ENCODE measurements at regions not wholly inside any gene's neighbourhood (a gene's known extent, or its start where the extent isn't known, plus 50 kb on each side); places are given as distances from the start of the nearest gene placed in this dataset.
A peak's percentile ranks its signal among the peaks of the same experiment; 100 is the strongest.
"Not testable (repeated sequence)": the region's sequence is repeated elsewhere in the genome, so short reads cannot be mapped to it uniquely, and the experiment has no call there.

GRCh38 chr4:130025701-130026100 lies 929.7 kb downstream of the C4orf33 start:
- DNase-seq: no peak

DNA sequence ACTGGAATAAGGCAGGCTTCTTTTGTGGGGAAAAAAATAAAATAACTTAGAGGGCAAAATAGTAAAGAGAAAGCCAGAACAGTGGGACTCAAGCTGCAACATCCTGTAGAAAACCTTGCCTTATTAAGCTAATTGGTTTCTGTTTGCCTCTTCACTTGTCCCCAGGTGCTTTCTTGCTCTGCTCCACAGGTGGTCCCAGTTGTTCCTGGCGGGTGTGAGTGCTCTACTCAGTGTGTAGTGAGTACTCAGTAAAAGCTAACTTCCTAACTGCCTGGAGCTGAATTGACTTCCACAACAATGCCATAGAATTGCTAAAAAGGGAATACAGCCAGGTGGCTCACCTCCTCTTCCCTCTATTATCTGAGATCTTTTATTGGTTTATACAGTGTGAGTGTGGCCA lies 930.2 kb downstream of the C4orf33 start:
- DNase-seq: peak; percentile 18

- no peak for DNase-seq
These were observed 932.0 kb downstream of the C4orf33 start for GRCh38 chr4:130027973-130028372.

GRCh38 chr4:130028552-130028951 lies 932.6 kb downstream of the C4orf33 start:
- DNase-seq: no peak

- no peak for DNase-seq
These were observed 933.5 kb downstream of the C4orf33 start for GRCh38 chr4:130029442-130029841.

DNA sequence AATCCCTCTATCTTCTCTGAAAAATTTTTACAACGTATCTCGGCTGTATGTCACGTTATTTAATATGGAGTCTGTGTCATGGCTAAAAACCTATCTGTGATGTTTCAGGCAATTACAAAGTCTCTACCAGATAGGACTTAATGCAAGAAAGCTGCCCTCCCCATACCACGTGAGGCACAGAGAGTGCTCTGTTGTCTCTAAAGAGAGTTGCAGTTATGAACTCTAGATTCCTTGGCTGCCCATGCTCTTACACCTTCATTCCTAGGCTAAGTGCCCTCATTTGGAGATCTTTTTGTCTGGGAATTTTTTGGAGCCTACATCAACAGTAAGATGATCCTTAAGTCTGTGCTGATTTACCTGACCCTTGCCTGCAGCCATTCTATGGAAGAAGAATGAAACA lies 935.9 kb downstream of the C4orf33 start:
- DNase-seq: no peak

DNA sequence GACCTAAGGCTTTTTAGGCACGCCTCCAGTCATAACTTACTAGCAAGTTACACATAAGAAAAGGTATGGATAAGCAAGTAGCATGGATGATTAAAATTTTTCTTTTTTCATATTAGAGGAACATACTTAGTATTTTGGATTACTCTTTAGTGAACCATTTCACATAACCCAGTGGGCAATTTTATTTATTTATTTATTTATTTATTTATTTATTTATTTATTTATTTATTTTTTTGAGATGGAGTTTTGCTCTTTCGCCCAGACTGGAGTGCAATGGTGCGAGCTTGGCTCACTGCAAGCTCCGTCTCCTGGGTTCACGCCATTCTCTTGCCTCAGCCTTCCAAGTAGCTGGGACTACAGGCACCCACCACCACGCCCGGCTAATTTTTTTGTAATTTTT lies 937.7 kb downstream of the C4orf33 start:
- not testable (repeated sequence) for DNase-seq

DNA sequence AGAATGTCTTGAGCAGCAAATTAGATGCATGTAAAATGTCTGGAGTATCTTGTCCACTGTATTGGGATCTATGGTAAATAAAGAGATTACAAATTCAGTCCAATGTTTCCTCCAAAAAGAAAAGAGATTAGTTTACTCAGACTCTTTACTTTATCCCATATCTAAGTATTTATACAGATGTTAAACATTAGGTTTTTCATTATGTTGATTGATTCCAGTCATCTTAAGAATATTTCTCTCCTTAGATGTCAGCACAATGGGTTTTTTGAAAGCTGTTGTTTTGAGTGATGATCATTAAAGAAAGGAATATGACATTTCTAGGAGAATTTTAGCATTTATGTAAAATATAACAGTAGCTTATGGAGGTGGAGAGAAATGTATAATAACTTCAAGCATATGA lies 938.9 kb downstream of the C4orf33 start:
- no peak for DNase-seq

- DNase-seq: no peak
These were observed 939.4 kb downstream of the C4orf33 start for GRCh38 chr4:130035391-130035790.

- DNase-seq: not testable (repeated sequence)
These were observed 941.9 kb downstream of the C4orf33 start for GRCh38 chr4:130037866-130038265.

GRCh38 chr4:130038540-130038939 lies 942.6 kb downstream of the C4orf33 start:
- DNase-seq: not testable (repeated sequence)

DNA sequence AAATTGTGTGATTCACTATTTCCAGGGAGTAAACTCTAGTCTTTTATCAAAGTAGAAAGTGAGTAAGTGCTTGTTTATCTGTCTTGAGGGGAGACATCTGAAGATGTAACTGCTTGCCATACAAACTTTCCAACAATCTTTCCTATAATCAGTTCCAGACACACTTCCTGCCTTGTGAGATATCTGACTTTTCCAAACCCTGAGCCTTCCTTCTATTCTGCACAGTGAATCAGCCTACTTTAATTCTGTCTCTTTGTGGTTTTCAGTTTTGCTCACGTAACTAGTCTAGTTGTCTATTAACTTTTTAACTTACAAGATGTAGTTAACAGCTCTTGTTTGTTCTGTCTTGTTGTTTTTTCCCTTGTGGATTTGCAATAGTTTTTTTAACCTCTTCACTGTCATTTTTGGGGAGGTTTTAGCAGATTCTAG lies 947.8 kb downstream of the C4orf33 start:
- DNase-seq: no peak

- no peak for DNase-seq
These were observed 949.0 kb downstream of the C4orf33 start for GRCh38 chr4:130044788-130045531.

- no peak for DNase-seq
These were observed 957.8 kb downstream of the C4orf33 start for GRCh38 chr4:130053723-130054122.

DNA sequence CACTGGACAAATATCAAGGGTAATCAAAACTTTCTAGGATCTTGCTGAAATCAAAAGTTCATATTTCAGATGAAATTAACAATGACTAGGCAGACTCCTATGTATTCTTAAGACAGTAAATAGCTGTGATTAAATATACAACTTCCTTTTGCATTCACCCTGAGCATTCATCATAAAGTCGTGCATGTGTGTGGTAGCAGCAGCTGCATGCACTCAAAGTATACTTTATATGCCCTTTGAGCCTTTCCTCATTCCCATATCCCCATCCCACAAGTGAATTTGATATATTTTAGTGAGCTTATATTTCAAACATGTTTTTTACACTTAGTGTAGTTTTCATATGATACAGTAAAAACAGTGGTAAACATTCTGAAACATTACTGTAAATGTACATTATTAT lies 959.0 kb downstream of the C4orf33 start:
- no peak for DNase-seq

- no peak for DNase-seq
These were observed 960.3 kb downstream of the C4orf33 start for GRCh38 chr4:130056286-130056685.

GRCh38 chr4:130064471-130064870 lies 968.5 kb downstream of the C4orf33 start:
- DNase-seq: no peak

- no peak for DNase-seq
These were observed 971.5 kb downstream of the C4orf33 start for GRCh38 chr4:130067419-130067818.

- DNase-seq: no peak
These were observed 972.1 kb downstream of the C4orf33 start for GRCh38 chr4:130068072-130068471.

DNA sequence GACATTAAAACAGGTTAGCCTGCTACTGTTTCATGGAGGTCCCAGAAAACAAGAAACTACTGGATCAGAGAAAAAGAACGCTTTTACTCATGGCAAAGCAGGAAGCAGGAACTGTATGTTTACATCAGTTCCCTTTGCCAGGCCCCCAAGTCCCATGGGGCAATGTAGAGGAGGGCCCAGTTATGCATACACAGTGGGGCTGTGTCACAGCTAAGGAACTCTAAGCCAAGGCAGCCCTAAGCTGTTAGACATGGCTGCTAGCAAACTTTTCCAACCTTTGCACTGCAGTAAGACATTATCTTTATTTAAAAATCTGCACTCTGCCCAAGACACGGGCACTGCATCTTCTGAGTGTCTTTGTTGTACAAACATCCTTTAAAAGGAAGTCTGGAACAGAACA lies 975.8 kb downstream of the C4orf33 start:
- DNase-seq: no peak

DNA sequence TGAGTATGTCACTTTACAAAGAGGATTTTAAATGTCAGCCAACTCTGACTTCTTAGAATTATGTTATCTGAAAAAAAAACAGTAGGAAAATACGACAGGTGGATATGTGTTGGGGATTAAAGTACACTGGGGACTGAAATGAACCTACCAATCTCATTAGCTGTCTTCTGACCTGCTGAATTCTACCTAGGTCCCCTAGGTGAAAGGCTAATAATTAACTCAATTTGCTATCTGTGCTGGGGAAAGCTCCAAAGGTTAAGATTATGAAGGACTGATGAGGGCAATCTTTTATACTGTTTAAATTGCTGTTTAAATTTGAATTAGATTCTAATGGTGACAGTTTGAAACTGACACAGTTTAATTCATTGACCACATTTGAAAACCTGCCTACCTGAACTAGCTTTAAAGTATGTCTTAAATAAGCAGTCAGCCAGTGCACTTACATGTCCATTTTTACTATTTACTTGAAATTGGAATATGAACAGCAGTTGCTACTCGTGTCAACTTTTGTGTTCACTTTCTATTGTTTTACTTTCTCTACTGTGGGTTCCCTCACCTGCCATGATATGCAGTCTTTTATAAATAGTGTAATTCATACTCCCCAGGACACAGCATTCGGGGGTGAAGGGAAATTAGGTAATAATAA lies 977.3 kb downstream of the C4orf33 start:
- no peak for DNase-seq

- DNase-seq: no peak
These were observed 978.1 kb downstream of the C4orf33 start for GRCh38 chr4:130074096-130074495.

DNA sequence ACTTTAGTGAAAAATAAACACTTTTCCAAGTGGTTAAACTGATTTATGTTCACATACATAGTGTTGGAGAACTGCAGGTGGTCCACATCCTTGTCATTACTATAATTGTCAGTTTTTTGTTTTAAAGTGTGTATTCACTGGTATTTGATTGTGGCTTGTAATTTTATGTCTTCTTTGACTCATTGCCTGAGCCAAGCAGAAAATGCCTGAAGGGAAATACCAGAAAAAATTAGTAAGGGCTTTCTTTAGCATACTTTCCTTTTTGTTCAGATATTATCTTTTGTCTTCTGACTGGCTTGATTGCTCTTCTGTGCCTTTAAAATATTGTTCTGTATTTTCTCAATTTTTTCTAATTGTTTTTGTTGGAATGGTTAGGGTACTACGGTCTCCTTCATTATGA lies 981.3 kb downstream of the C4orf33 start:
- DNase-seq: peak; percentile 51

GRCh38 chr4:130079027-130079426 lies 983.1 kb downstream of the C4orf33 start:
- DNase-seq: not testable (repeated sequence)

All from NCI-H2227 treated with DMSO at 0.1 percent for 48 hours (cell line).